IPS DF 6.9 (cell line): ENCODE measurements at regions not wholly inside any gene's neighbourhood (a gene's known extent, or its start where the extent isn't known, plus 50 kb on each side); places are given as distances from the start of the nearest gene placed in this dataset.

Source experiments
- DNase-seq: peaks from one replicate; pipeline ENCODE4 v3.0.0-alpha.2; 2013; ENCODE audit warnings: low read depth, low spot score
- H3K27ac ChIP-seq: one replicate; pipeline ENCODE4 v1.5.1; 2013; ENCODE audit warnings: low read length, control low read depth
- H3K27me3 ChIP-seq: 2 replicates; pipeline ENCODE4 v1.6.1; 2013; ENCODE audit warnings: mild to moderate bottlenecking, low read length; ENCODE audit not compliant: control insufficient read depth, insufficient read depth
- H3K36me3 ChIP-seq: 2 replicates; pipeline ENCODE4 v1.6.1; 2013; ENCODE audit warnings: low read length; ENCODE audit not compliant: control insufficient read depth, insufficient read depth
- H3K4me1 ChIP-seq: 2 replicates; pipeline ENCODE4 v1.6.1; 2013; ENCODE audit warnings: low read length; ENCODE audit not compliant: control insufficient read depth, insufficient read depth
- H3K4me3 ChIP-seq: 2 replicates; pipeline ENCODE4 v1.5.1; 2013; ENCODE audit warnings: mild to moderate bottlenecking, low read length
- H3K9me3 ChIP-seq: 2 replicates; pipeline ENCODE4 v1.6.1; 2013; ENCODE audit warnings: low read length, inconsistent platforms; ENCODE audit not compliant: control insufficient read depth, insufficient read depth
- WGBS: extraction: QIAGEN DNeasy Blood & Tissue Kit; methylation state at CpG from one replicate; pipeline ENCODE4 v1.1.7; 2013; ENCODE audit warnings: mixed read lengths, missing lambda C conversion rate; ENCODE audit not compliant: insufficient read length, insufficient coverage; 5-methylcytosine and 5-hydroxymethylcytosine counted together

- no CpG with 5 or more reads among the region's 4 CpGs for WGBS
Observed at GRCh38 chr11:90558328-90558865, 335.5 kb upstream of the CHORDC1 start.

GRCh38 chr11:90556606-90557005, 333.8 kb upstream of the CHORDC1 start:
- WGBS = no CpG with 5 or more reads among the region's 4 CpGs
- Histone ChIP-seq H3K4me1 (no peaks in the 10 kb centered on the region), H3K27me3 (no peaks in the 10 kb centered on the region), H3K27ac (no peak overlapping the region), H3K36me3 (no peaks in the 10 kb centered on the region), H3K4me3 (no peak overlapping the region), H3K9me3 (no peaks in the 10 kb centered on the region)
- no peak for DNase-seq

More at GRCh38 chr11:90558328-90558865, 335.5 kb upstream of the CHORDC1 start:
- no peaks in the 10 kb centered on the region for H3K36me3 ChIP-seq
- H3K27me3 ChIP-seq = no peaks in the 10 kb centered on the region
- no peak overlapping the region for H3K4me3 ChIP-seq
- no peak overlapping the region for H3K27ac ChIP-seq
- no peak for DNase-seq
- no peaks in the 10 kb centered on the region for H3K4me1 ChIP-seq
- H3K9me3 ChIP-seq = no peaks in the 10 kb centered on the region

DNA sequence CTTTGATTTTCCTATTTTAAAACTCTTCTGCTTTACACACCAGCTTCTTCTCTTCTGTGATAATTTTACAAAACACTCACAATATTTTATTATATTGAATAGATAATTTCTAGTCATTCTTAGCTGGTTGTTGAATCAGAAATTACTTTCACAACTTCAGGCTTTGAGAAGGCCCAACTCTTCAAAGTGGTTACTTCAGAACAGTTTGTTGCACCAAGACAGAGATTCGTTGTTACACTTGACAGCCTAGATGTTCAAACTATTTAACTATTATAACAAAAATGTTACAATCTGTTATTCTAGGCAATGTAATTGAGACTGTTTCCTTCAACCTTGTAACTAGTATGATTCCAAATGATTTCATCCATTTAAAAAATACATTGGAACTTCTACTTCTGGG, 333.2 kb upstream of the CHORDC1 start:
- Histone ChIP-seq H3K27ac (no peak overlapping the region), H3K36me3 (no peaks in the 10 kb centered on the region), H3K9me3 (no peaks in the 10 kb centered on the region), H3K4me1 (no peaks in the 10 kb centered on the region), H3K27me3 (no peaks in the 10 kb centered on the region), H3K4me3 (no peak overlapping the region)
- DNase-seq = no peak
- WGBS = no CpG with 5 or more reads among the region's 1 CpG

DNA sequence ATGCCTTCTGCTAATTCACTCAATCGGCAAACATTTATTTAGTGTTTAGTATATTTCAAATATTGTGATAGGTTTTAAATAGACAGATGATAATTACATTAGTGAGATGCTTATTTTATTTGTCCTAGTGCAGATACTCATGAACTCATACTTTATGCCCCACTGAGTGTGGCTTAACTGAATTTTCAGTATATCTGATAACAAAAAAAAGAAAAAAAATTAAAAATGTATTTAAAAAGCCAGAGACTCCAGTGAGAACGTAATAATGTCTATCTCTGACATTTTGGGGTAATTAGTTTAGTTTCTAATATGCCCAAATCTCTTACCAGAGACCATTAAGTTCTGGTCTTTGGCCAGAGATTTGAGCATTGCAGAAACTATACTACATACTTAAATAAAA, 332.6 kb upstream of the CHORDC1 start:
- WGBS = no CpG with 5 or more reads among the region's 2 CpGs

GRCh38 chr11:90542092-90542491, 319.2 kb upstream of the CHORDC1 start:
- no peaks in the 10 kb centered on the region for H3K36me3 ChIP-seq
- H3K4me3 ChIP-seq = no peak overlapping the region
- H3K9me3 ChIP-seq = no peaks in the 10 kb centered on the region
- DNase-seq = no peak
- no peaks in the 10 kb centered on the region for H3K4me1 ChIP-seq
- H3K27me3 ChIP-seq = no peaks in the 10 kb centered on the region
- H3K27ac ChIP-seq = no peak overlapping the region

More for the DNA sequence above, 332.6 kb upstream of the CHORDC1 start:
- no peaks in the 10 kb centered on the region for H3K9me3 ChIP-seq
- no peaks in the 10 kb centered on the region for H3K4me1 ChIP-seq
- no peak overlapping the region for H3K27ac ChIP-seq
- no peak overlapping the region for H3K4me3 ChIP-seq
- H3K27me3 ChIP-seq = no peaks in the 10 kb centered on the region
- DNase-seq = no peak
- no peaks in the 10 kb centered on the region for H3K36me3 ChIP-seq

- Histone ChIP-seq H3K27ac (no peak overlapping the region), H3K4me3 (no peak overlapping the region), H3K4me1 (no peaks in the 10 kb centered on the region), H3K36me3 (no peaks in the 10 kb centered on the region), H3K27me3 (no peaks in the 10 kb centered on the region), H3K9me3 (no peaks in the 10 kb centered on the region)
- no CpG with 5 or more reads among the region's 3 CpGs for WGBS
- no peak for DNase-seq
Observed at GRCh38 chr11:90536301-90536700, 313.5 kb upstream of the CHORDC1 start.

DNA sequence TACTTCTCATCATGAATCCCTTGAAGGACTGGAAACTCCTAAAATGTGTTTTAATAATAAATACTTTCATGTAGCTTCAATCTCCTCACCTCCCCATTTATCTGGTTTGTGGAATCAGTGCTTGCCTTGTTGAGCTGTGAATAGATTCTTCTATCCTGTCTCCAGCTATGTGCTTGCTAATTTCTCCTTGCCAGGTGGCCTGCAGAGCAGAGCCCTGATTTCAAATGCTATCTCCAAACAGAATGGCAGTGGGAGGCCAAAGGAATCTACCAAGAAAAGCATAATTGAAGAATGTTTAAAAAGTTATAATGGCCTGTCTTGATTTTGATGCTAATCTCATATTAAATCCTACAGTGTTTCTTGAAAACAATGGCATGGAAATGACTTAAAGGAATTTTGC, 309.3 kb upstream of the CHORDC1 start:
- no peak overlapping the region for H3K4me3 ChIP-seq
- H3K4me1 ChIP-seq = no peaks in the 10 kb centered on the region
- H3K27me3 ChIP-seq = no peaks in the 10 kb centered on the region
- no peaks in the 10 kb centered on the region for H3K9me3 ChIP-seq
- no peak for DNase-seq
- no peak overlapping the region for H3K27ac ChIP-seq
- H3K36me3 ChIP-seq = no peaks in the 10 kb centered on the region

- H3K27me3 ChIP-seq = no peaks in the 10 kb centered on the region
- DNase-seq = no peak
- no peak overlapping the region for H3K27ac ChIP-seq
- WGBS = no CpG with 5 or more reads among the region's 1 CpG
- no peaks in the 10 kb centered on the region for H3K4me1 ChIP-seq
- no peaks in the 10 kb centered on the region for H3K36me3 ChIP-seq
- H3K4me3 ChIP-seq = no peak overlapping the region
- no peaks in the 10 kb centered on the region for H3K9me3 ChIP-seq
Observed at GRCh38 chr11:90531001-90531400, 308.2 kb upstream of the CHORDC1 start.

DNA sequence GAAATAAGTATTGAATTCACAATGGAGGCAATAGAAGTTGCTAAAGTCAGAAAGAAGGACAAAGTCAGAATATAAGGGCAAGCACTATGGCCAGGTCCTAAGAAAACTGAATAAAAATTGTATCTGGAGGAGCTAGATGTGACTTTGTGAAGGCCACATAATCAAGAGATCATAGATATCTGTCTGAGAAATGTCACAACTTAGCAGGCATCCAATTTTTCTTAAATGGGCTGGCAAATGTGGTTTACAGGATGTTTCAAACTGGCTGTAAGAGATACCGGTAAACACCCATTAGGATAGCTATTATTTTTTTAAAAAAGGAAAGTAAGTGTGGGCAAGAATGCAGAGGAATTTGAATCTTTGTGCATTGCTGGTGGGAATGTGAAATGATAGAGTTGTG, 303.1 kb upstream of the CHORDC1 start:
- Histone ChIP-seq H3K4me3 (no peak overlapping the region), H3K4me1 (no peaks in the 10 kb centered on the region), H3K9me3 (no peaks in the 10 kb centered on the region), H3K27ac (no peak overlapping the region), H3K36me3 (no peaks in the 10 kb centered on the region), H3K27me3 (no peaks in the 10 kb centered on the region)
- WGBS = no CpG with 5 or more reads among the region's 1 CpG
- no peak for DNase-seq

DNA sequence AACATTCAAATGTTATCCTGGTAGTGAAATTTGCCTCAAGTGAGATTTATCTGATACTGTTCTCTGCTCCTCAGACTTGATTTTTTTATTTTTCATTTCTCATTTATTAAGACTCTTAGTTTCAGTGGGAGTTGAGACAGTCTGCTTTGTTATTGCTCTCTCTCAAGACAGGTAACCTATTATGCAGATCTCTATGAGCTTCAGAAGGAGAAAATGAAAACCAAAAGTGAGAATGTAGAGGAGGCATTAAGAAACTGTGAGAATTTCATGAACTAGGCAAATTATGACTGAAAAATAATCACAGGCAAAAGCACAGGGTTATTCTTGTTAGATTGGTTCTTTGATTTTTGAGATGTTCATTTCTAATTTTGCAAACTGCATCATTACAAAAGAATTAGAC, 290.0 kb upstream of the CHORDC1 start:
- Histone ChIP-seq H3K36me3 (no peaks in the 10 kb centered on the region), H3K4me3 (no peak overlapping the region), H3K27me3 (no peaks in the 10 kb centered on the region), H3K27ac (no peak overlapping the region), H3K9me3 (no peaks in the 10 kb centered on the region), H3K4me1 (no peaks in the 10 kb centered on the region)
- DNase-seq = no peak

- no CpG with 5 or more reads among the region's 5 CpGs for WGBS
Observed at GRCh38 chr11:90510839-90511238, 288.0 kb upstream of the CHORDC1 start.

More at GRCh38 chr11:90510839-90511238, 288.0 kb upstream of the CHORDC1 start:
- no peak overlapping the region for H3K4me3 ChIP-seq
- no peaks in the 10 kb centered on the region for H3K27me3 ChIP-seq
- H3K9me3 ChIP-seq = no peaks in the 10 kb centered on the region
- H3K36me3 ChIP-seq = no peaks in the 10 kb centered on the region
- no peak overlapping the region for H3K27ac ChIP-seq
- DNase-seq = no peak
- H3K4me1 ChIP-seq = no peaks in the 10 kb centered on the region
